Gastroesophageal sphincter (tissue), 3 donors: ENCODE measurements at regions not wholly inside any gene's neighbourhood (a gene's known extent, or its start where the extent isn't known, plus 50 kb on each side); places are given as distances from the start of the nearest gene placed in this dataset.

Experiments
- CTCF ChIP-seq, 4 experiments: fragments of 200-600 bp in 2 of 4; fragments of 450-650 bp in 2 of 4; sonication (generic) in 1 of 4; IDR thresholded peaks; one replicate each; pipeline ENCODE4 v1.5.1; 2017 to 2019; ENCODE audit warnings: antibody characterized with exemption in 4 of 4, mild to moderate bottlenecking in 2 of 4, moderate library complexity in 2 of 4
- EP300 ChIP-seq: sonication (generic); formaldehyde crosslinking; IDR thresholded peaks from one replicate; pipeline ENCODE4 v1.6.1; 2017; ENCODE audit warnings: antibody characterized with exemption, mild to moderate bottlenecking
- POLR2A ChIP-seq, 2 donors: fragments of 450-650 bp; IDR thresholded peaks; one replicate each; pipeline ENCODE4 v1.6.1; 2017; ENCODE audit warnings: antibody characterized with exemption in 2 of 2, mild to moderate bottlenecking in 2 of 2, moderate library complexity in 1 of 2
- POLR2AphosphoS5 ChIP-seq: sonication (generic); formaldehyde crosslinking; IDR thresholded peaks from one replicate; pipeline ENCODE4 v1.6.1; 2017; ENCODE audit warnings: antibody characterized with exemption

DNA sequence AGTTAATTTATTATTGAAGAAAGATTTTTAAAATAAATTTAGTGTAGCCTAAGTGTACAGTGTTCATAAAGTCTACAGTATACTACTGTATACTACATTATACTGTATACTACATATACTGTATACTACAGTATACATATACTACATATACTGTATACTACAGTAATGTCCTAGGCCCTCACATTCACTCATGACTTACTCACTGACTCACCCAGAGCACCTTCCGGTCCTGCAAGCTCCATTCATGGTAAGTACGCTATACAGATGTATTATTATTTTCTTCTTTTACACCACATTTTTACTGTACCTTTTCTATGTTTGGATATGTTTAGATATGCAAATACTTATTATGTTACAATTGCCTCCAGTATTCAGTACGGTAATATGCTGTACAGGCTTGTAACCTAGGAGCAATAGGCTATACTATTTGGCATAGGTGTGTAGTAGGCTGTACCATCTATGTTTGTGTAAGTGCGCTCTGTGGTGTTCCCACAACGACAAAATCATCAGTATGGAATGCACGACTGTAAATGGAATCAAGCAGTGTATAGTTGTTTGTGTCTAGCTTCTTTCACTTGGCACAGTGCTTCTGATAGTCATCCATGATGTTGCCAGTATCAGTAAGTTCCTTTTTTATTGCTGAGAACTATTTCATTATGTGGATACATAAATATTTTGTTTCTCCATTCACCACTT lies 245.7 kb downstream of the MTX2 start:
- TF ChIP-seq CTCF (IDR thresholded peaks at IDR 0.05) (no peak), POLR2A (IDR thresholded peaks at IDR 0.05) (no peak), POLR2AphosphoS5 (no peak), EP300 (no peak)
